Amniotic stem cell (primary cell): ENCODE measurements at regions not wholly inside any gene's neighbourhood (a gene's known extent, or its start where the extent isn't known, plus 50 kb on each side); places are given as distances from the start of the nearest gene placed in this dataset.
A peak's percentile ranks its signal among the peaks of the same experiment; 100 is the strongest.

Source experiments
- DNase-seq: peaks from one replicate; lab custom pipeline; 2025; lab: John Stamatoyannopoulos, UW

DNA sequence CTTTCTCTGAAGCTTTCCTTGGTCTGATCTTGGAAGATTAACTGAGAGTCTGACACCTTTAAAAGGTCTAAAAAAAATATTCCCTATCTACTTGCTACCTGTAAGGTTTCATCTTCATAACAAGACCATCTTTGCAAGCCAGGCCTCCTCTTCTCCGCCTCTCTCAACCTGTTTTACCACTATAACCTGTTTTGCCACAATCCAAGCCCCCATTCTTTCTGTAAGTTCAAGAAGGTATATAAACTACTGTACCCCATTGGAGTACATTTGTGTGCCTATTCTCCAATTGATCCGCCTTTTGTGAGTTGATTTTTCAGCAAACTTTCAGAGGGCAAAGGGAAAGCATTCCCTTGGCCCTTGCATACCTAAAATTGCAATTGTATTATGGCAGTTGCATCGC lies 319.3 kb upstream of the NECTIN3 start:
- no peak for DNase-seq

DNA sequence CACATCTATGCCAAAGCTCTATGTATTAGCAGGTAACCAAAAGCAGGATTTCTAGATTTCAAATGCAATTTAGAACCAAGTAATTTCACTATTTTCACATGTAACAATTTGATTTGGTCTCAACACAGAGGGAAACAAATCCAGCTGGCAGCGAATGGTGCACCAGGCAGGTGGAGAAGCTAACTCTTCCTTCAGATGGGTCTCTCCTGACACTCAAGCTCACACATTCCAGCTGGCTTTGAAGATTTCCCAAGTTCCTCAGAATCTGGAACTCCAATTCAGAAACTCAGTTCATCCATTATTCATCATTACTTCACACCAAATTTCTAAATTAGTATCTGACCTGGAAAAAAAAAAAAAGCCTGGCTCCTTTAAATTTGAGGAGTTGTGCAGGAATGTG lies 318.1 kb upstream of the NECTIN3 start:
- DNase-seq, result no peak

DNA sequence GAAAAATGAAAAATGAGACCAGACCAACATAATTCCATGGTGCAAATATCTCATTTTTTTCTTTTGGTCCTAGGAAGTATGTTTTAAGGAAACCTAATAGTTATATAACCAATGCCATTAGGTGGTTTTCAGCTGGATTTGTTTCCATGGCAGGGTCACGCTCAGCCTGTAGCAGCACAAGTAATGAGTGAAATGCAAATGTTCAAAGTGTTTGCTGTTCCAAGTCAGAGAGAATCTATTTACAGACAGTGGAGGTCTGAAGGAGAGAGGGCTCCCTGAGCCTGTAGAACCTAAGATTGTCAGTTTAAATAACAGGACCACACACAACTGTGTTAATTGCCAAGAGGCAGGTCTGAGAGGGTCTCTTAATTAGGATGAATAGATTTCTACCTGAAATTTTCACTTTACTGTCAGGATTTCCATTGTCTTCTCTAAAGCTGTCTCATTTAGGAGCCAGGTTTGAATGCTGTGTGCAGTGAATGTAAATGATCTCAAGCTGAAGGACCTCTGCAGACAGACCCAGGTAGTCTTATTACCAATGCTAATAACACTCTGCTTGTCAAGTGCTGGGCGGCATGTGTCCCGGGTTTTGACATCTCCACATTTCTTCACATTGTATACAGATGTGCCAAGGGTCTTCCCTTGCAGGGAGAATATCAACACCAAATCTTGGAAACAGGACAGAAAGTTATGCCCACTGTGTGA lies 317.3 kb upstream of the NECTIN3 start:
- no peak for DNase-seq

DNA sequence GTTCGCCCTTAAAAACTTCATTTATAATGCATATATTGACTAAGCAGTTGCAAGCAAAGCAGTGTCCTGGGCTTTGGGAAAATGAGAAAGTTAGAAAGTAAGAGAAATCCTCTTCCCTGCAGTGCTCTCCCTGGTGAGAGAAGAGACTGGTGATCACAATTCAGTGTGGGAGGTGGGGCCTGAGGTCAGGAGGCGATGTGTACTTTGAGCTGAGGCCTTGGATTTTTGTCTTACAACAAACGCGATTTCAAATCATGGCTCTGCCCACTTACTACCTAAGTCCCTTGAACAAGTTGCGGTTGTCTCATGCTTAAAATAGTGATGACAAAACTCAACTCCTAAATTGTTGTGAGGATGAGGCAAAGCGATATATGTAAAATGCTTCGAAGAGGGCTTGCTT lies 316.3 kb upstream of the NECTIN3 start:
- no peak for DNase-seq

DNA sequence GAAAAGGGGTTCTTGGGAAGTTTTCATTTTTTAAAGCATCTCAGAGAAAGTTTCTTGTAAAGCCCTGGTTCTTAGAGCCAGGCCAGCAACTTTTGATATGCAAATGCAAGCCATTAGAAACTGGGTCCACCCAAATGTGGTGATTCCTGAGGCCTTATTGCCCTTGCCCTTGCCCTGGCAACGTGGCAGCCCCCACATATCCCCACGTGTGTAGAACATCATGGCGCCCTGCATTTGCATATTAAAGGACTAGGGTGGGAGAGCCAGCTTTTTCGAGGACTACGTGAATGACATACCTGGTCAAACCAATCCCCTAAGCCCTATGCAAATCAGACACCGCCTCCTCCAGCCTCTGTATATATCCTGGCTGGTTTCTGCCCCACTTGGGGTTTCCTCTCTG lies 314.9 kb upstream of the NECTIN3 start:
- DNase-seq, result no peak

DNA sequence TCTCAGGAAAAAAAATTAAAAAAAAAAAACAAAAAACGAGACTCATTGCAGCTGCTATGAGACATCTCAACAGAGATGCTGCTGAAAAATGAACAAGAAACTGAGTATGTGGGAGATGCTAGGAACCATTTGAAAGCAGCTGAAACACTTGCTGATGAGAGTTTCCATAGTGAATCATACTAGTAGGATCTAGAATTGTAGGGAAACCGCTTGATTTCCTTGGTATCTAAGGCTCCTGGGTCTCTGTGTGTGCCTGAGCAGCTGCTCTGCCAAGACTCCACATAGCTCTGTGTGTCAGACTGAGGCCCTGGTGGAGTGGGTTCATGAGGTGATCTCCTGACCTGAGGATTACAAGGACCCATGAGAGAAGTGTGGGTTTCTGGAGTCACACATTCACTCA lies 313.4 kb upstream of the NECTIN3 start:
- DNase-seq, result no peak

DNA sequence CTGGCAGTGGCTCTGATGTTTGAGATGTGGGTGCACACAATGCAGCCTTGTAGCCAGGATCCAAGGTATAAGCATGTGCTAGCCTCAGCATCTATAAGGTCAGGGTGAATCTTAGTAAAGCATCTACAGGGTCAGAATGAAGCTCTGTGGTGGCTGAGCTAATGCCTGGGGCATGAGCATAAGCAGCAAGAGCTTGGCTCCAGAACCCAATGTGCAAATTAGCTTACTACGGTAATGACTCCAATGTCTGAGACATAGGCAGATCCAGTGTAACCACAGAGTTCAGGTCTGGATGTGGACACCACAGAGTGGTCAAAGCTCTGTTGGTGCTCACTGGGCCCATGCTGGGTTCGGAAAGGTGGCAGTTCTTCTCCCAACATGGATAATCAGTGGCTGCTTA lies 304.5 kb upstream of the NECTIN3 start:
- DNase-seq, result no peak

DNA sequence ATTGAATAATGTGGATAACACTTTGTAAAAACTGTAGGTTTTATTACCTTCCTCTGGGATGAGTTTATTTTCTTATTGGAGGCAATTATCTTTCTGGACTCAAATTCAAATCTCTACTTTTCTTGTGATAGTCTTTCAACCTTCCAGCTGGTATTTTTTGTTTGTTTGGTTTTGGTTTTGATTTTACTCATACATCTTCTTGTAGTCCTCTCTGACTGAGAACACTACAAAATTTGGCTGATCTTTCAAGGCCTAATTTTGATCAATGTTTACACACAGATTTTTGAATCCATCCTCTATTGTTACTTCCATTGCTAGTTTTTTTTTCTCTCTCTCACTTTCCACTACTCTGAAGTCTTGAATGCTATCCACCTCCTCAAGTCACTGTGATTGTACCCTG lies 303.8 kb upstream of the NECTIN3 start:
- no peak for DNase-seq

DNA sequence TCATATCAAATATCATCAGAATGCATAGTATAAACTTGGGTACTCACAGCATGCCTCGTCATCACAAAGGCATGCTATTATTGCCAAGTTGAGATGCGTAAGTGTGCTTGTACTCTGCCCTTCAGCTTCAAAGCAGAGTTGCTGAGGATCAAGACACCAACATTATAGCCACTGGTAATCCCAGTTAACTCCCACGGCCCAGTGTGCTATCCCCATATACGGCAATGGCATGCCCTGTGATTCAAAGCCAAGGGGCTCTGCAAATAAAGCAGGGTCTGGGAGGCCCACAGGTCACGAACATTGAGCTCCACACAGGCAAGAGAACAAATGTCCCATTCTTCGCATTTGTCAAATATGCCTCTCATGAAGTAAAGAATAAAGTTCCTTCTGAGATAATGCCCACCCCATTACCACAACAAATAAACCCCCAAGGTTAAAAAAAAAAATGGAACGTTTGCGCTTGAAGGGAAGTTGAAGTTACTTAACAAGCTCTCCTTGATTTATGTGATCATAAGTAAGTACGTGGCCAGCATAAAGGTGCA lies 298.1 kb upstream of the NECTIN3 start:
- DNase-seq, result peak; percentile 57

DNA sequence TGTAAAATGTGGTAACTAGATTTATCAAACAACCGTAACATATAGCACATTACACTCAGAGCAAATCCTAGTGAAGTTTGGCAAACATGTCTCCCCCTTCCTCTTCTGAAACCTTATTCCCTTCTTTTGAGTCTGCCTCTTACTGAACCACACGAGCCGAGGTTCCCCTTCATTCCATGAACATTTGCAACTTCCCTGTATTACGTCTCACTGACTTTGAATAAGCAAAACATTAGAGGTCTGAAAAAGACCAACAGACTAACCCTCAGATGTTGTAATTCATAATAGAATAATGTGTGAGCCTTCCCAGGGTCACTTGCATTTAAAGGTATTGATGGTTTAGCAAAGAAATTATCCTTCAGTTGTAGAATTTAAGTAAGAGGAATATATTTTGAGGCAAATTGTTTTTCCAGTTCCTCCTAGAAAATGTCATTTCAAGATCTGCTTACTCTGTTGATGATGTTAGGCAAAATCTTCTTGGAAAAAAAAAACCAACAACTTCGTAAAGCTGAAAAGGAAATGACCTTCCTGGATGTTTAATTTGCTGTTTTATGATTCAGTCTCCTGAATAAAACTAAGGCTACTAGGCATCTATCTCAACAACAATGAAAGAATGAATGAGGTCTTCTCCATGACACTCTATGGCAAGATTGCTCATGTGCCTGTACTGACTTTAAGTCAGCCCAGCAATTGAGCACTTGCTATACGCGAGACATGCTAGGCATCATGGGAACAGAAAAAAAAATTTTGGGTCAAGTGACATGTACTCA lies 296.9 kb upstream of the NECTIN3 start:
- DNase-seq, result no peak

DNA sequence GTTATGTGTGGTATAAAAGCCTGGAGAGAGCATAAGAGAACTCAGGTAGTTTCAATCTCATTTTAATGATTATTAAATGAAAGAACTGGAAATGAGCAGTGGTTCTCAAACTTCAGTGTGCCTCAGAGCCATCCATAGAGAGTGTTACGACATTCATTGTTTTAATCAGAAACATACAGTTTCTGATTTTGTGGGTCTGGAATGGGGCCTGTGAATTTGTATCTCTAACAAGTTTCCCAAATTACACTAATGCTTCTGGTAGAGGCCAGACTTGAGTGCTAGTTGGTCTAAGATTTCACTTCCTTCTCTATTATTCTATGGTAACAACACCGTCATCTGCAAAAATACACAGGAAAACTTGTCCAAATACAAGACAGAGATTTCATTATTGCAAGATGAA lies 292.0 kb upstream of the NECTIN3 start:
- no peak for DNase-seq

DNA sequence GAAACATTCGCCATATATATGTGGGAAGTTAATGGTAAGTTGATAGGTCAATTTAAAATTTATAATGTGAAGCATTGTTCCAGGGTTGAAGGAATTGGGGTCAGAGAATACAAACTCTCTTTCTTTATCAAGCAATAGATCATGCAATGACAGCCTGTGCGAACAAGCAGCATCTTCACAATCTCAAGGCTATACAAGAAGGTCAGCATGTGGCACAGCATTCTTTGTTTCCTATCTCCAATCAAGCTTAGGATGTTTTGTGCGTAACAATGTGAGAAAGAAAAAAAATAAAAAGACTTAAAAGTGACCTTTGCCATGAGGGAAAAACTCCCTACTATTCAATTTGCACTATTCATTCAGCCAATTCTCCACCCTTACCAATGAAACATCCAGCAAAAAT lies 288.1 kb upstream of the NECTIN3 start:
- no peak for DNase-seq

DNA sequence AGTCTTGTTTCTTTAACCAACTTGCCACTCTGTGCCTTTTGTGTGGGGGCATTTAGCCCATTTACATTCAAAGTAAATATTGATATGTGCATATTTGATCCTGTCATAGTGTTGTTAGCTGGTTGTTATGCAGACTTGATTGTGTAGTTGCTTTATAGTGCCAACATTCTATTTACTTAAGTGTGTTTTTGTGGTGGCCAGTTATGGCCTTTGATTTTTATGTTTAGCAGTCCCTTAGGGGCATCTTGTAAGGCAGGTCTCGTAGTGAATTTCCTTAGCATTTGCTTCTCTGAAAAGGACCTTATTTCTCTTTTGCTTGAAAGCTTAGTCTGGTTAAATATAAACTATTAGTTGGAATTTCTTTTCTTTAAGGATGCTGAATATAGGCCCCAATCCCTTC lies 282.8 kb upstream of the NECTIN3 start:
- no peak for DNase-seq

DNA sequence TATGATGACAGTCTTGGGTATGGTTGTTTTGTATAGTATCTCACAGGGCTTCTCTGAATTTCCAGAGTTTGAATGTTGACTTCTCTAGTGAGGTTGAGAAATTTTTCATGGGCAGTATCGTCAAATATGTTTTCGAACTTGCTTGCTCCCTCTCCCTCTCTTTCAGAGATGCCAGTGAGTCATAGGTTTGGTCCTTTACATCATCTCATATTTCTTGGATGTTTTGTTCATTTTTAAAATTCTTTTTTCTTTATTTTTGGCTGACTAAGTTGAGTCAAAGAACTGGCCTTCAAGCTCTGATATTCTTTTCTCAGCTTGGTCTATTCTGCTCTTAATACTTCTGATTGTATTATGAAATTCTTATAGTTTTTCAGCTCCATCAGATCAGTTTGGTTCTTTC lies 282.3 kb upstream of the NECTIN3 start:
- no peak for DNase-seq

DNA sequence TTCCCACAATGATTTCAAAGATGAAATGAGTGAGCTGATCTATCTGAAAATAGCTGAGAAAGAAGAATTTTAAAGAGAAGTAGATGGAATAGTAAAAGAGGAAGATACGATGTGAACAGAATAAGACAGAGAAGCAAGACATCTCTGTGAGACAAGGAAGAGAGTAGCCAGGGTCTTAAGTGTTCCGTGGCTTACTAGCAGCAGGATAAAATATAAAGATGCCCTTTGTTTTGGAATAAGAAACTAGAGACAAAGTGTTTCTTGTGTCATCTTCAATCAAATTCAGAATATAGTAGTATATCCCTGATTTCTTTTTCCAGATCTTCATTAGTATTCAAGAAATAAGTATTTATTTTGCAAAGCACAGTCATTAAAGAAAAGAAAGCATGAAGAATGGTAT lies 281.0 kb upstream of the NECTIN3 start:
- no peak for DNase-seq

DNA sequence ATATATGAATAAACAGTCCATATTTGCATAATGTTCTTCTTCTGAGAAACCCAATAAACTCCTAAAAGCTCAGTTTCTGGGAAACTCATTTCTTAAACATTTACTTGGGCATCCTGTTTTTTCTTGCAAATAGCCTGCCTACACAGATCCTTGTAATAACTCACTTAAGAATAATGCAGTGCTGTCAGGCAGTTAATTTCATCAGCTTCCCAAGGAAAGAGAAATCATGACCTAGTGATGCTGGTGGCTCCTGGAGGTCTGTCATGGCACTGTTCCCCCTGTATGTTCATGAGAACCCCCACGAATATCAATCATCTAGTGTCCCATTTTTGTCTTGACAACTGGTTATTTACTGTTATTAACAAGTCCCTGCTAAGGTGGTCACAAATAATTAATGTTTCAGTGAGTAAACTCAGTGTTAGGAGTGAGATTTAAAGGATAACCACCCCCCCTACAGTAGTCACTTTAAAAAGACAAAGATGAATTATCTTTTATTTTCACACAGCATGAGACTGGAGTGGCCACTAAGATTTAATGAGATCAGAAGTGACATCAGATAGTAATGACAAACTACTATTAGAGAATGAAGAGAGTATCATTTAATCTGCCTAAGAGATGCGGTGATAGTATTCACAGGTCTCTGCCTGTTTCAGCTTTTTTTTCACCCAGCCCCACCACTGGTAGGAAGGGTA lies 279.5 kb upstream of the NECTIN3 start:
- no peak for DNase-seq

DNA sequence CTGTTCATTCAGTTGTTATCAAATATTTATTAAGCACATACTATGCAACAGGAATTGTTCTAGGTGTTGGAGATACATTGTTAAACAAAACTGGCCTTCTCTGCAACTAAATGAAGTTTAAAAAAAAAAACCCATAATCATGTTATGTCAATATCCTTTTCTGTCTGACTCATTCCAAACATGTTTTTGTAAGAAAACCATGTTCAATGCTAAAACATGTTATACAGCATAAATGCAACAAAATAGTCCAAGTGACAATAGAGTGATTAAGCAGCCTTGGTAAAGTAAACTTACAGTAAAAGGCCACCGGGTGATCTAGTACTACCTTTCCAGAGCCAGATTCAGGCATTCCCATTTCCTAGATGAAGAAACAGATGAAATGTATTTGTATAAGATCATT lies 278.0 kb upstream of the NECTIN3 start:
- no peak for DNase-seq

DNA sequence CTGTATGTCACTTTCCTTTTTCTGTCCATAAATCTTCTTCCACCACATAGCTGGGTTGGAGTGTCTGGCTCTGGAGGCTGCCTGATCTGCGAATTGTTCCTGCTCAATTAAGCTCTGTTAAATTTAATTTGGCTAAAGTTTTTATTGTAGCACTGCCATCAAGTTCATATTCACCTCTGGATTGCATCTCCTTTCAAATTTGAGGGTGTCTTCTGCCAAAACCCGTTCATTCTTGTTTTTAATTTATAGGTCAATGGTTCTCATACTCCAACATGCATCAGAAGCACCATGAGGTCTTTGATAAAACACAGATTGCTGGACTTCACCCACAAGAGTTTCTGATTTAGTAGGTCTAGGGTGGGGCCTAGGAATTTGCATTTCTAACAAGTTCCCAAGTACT lies 276.5 kb upstream of the NECTIN3 start:
- no peak for DNase-seq

DNA sequence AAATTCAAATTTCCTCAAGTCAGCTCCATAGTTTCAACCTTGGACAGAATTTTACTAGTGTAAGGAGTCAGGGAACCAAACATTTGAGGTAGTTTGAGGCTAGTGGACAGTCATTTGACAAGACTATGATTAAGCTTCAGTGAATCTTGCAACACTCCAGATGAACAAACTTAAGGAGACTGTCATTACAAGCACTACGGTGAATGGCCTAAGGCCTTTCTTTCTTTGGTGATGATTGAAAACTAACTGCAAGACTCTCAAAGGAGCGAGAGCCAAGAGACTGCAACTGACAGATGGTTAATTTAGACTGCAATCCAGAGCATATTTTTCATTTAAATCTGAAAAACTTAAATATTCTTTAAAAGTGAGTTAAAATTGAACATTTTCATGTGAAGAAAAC lies 272.3 kb upstream of the NECTIN3 start:
- DNase-seq, result no peak

DNA sequence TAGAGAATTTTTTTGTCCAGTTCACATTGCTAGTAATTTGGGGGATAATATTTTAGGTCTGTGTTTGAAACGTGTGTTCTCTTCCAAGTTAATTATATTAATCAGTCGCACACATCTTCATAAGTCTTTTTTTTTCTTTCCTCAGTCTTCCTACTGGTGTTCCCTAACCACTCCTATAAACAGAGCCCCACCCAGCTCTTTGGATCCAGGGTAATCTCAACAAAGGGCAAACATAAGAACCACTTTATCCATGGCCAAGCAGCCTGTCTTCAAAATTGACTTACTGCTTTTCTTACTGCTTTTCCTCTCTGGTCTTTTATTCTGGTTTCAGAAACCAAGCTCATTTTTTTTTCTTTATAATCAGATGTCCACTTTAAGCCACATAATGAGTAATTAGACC lies 266.8 kb upstream of the NECTIN3 start:
- no peak for DNase-seq

DNA sequence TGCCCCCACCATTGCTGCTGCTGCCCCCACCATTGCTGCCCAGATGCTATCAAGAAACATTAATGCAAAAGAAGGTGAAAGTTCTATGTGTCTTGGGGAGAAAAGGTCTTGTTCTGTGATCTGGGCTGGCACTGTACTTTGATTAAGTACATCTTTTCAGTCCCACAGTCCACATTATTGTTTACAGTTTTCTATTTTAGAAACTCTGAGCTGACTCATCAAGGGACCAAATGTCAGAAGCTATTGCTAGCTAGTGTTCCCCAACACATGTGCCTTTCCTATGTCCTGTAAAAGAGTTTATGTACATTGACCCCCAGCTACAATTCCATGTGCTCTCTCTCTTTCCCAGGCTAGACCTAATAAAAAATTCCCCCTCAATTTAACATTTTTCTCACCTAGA lies 264.7 kb upstream of the NECTIN3 start:
- DNase-seq, result no peak

DNA sequence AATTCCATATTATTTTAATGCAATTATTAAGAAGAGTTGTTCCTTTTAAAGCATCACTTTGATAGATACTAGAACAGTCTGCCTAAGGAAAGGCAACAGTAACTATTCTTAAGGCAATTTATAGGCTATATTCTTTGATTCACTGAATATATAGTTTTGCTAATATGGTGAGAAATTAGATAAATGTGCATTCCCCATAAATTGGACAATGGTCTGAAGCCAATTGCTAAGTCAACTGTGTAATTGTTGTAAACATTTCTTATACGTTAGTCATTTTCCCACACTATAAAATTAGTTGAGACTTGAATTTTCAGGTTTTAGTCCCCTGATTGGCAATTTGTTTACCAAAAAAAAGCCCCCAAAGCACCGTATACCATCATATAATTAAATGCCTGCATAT lies 263.0 kb upstream of the NECTIN3 start:
- DNase-seq, result no peak

DNA sequence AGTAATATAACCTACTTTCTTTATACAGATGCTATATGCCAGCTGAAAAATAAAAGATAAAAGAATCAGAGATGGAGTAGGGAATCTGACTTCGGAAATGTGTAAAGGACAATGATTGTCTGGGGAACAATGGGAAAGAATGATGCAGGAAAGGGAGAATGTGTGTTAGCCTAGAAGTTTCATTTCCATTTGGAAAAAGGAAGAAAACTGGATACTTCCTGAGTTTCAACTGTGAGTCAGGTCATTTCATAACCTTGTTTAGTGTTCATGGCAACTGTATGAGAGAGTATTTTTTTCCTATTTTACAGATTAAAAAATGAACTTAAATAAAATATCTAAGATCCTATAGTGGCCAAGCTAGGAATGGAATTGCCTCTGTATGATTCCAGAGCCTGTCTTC lies 261.3 kb upstream of the NECTIN3 start:
- no peak for DNase-seq
